Trophoblast cell (in vitro differentiated cells and primary cell): ENCODE measurements at regions not wholly inside any gene's neighbourhood (a gene's known extent, or its start where the extent isn't known, plus 50 kb on each side); places are given as distances from the start of the nearest gene placed in this dataset.

Experiments
- DNase-seq, 2 donors: peaks; one replicate each; pipeline ENCODE4 v3.0.0-alpha.2; 2016
- H2AFZ ChIP-seq: 2 replicates; pipeline ENCODE4 v1.6.1; 2013; ENCODE audit warnings: low read length, moderate library complexity, mild to moderate bottlenecking; ENCODE audit not compliant: insufficient read depth, poor library complexity
- H2AK5ac ChIP-seq: 2 replicates; pipeline ENCODE4 v1.6.1; 2013; ENCODE audit warnings: mild to moderate bottlenecking, low read length
- H2BK120ac ChIP-seq: 2 replicates; pipeline ENCODE4 v1.6.1; 2013; ENCODE audit warnings: low read length, mild to moderate bottlenecking, moderate library complexity; ENCODE audit not compliant: insufficient read depth, poor library complexity
- H2BK12ac ChIP-seq: 2 replicates; pipeline ENCODE4 v1.6.1; 2013; ENCODE audit warnings: mild to moderate bottlenecking, low read length, moderate library complexity
- H2BK5ac ChIP-seq: 2 replicates; pipeline ENCODE4 v1.6.1; 2013; ENCODE audit warnings: low read length, low read depth, moderate library complexity, mild to moderate bottlenecking; ENCODE audit not compliant: poor library complexity
- H3K14ac ChIP-seq: 2 replicates; pipeline ENCODE4 v1.6.1; 2013; ENCODE audit warnings: mild to moderate bottlenecking, low read length
- H3K18ac ChIP-seq: 2 replicates; pipeline ENCODE4 v1.6.1; 2013; ENCODE audit warnings: mild to moderate bottlenecking, low read length
- H3K23ac ChIP-seq: 2 replicates; pipeline ENCODE4 v1.6.1; 2013; ENCODE audit warnings: low read length
- H3K27ac ChIP-seq: 2 replicates; pipeline ENCODE4 v1.5.1; 2013; ENCODE audit warnings: low read depth, mild to moderate bottlenecking, inconsistent platforms, low read length, moderate library complexity
- H3K27me3 ChIP-seq: 2 replicates; pipeline ENCODE4 v1.6.1; 2013; ENCODE audit warnings: inconsistent platforms, mild to moderate bottlenecking, low read length, moderate library complexity; ENCODE audit not compliant: insufficient read depth
- H3K36me3 ChIP-seq, 2 experiments: 1 replicate in 1 of 2; 2 replicates in 1 of 2; pipeline ENCODE4 v1.6.1; 2013; ENCODE audit warnings: low read length in 2 of 2, mild to moderate bottlenecking in 2 of 2, moderate library complexity in 1 of 2; ENCODE audit not compliant: insufficient read depth in 2 of 2, control insufficient read depth in 1 of 2
- H3K4ac ChIP-seq: 2 replicates; pipeline ENCODE4 v1.6.1; 2013; ENCODE audit warnings: low read depth, mild to moderate bottlenecking, low read length, moderate library complexity
- H3K4me1 ChIP-seq, 2 experiments: 1 replicate in 1 of 2; 2 replicates in 1 of 2; pipeline ENCODE4 v1.6.1; 2013; ENCODE audit warnings: low read length in 2 of 2, mild to moderate bottlenecking in 2 of 2, moderate library complexity in 1 of 2; ENCODE audit not compliant: insufficient read depth in 2 of 2, control insufficient read depth in 1 of 2
- H3K4me2 ChIP-seq: 2 replicates; pipeline ENCODE4 v1.6.1; 2013; ENCODE audit warnings: inconsistent platforms, mild to moderate bottlenecking, low read length, moderate library complexity
- H3K4me3 ChIP-seq: 2 replicates; pipeline ENCODE4 v1.5.1; 2013; ENCODE audit warnings: mild to moderate bottlenecking, low read depth, low read length, inconsistent platforms
- H3K79me1 ChIP-seq: one replicate; pipeline ENCODE4 v1.6.1; 2013; ENCODE audit warnings: low read length
- H3K79me2 ChIP-seq: 2 replicates; pipeline ENCODE4 v1.6.1; 2013; ENCODE audit warnings: low read length, mild to moderate bottlenecking; ENCODE audit not compliant: control insufficient read depth, insufficient read depth, poor library complexity
- H3K9ac ChIP-seq: 2 replicates; pipeline ENCODE4 v1.6.1; 2013; ENCODE audit warnings: mild to moderate bottlenecking, low read length
- H3K9me3 ChIP-seq: 2 replicates; pipeline ENCODE4 v1.6.1; 2013; ENCODE audit warnings: low read depth, mild to moderate bottlenecking, control low read depth, inconsistent platforms, low read length; ENCODE audit not compliant: insufficient read depth
- H4K12ac ChIP-seq: 2 replicates; pipeline ENCODE4 v1.6.1; 2013; ENCODE audit warnings: low read depth, mild to moderate bottlenecking, low read length, moderate library complexity
- H4K8ac ChIP-seq: 2 replicates; pipeline ENCODE4 v1.6.1; 2013; ENCODE audit warnings: low read depth, mild to moderate bottlenecking, low read length, moderate library complexity
- H4K91ac ChIP-seq: one replicate; pipeline ENCODE4 v1.6.1; 2013; ENCODE audit warnings: low read depth, mild to moderate bottlenecking, low read length, moderate library complexity
- WGBS: extraction: QIAGEN DNeasy Blood & Tissue Kit; methylation state at CpG from one replicate; pipeline ENCODE4 v1.1.7; 2013; ENCODE audit warnings: missing lambda C conversion rate; ENCODE audit not compliant: insufficient read length, insufficient coverage; ENCODE audit errors: extremely low coverage; 5-methylcytosine and 5-hydroxymethylcytosine counted together

- Histone ChIP-seq H3K9me3 (no peaks in the 10 kb centered on the region), H3K9ac (no peak overlapping the region), H2BK120ac (no peak overlapping the region), H4K8ac (no peak overlapping the region), H2AK5ac (no peak overlapping the region), H3K79me2 (no peaks in the 10 kb centered on the region), H2AFZ (no peak overlapping the region), H3K79me1 (no peaks in the 10 kb centered on the region), H4K91ac (no peak overlapping the region), H3K4me3 (no peak overlapping the region), H3K27me3 (no peaks in the 10 kb centered on the region), H3K4me2 (no peak overlapping the region), H3K23ac (no peak overlapping the region), H2BK5ac (no peak overlapping the region), H2BK12ac (no peak overlapping the region), H3K14ac (no peak overlapping the region), H3K4me1 (peaks cover 2 to 3% of the 10 kb centered on the region in 2 experiments), H3K4ac (no peak overlapping the region), H3K27ac (no peak overlapping the region), H3K18ac (no peak overlapping the region), H3K36me3 (no peaks in the 10 kb centered on the region), H4K12ac (no peak overlapping the region)
- WGBS: no CpG with 5 or more reads among the region's 10 CpGs
- DNase-seq: no peak
Observed at GRCh38 chr6:139480356-139481165, 106.1 kb upstream of the CITED2 start.

GRCh38 chr6:139479433-139480222 is 105.2 kb upstream of the CITED2 start:
- Histone ChIP-seq H2AK5ac (no peak overlapping the region), H3K4me2 (no peak overlapping the region), H3K27ac (no peak overlapping the region), H3K14ac (no peak overlapping the region), H2BK120ac (no peak overlapping the region), H4K8ac (no peak overlapping the region), H3K4me1 (peaks cover 2 to 5% of the 10 kb centered on the region in 2 experiments), H2BK5ac (no peak overlapping the region), H2AFZ (no peak overlapping the region), H3K79me2 (no peaks in the 10 kb centered on the region), H3K4ac (no peak overlapping the region), H3K27me3 (no peaks in the 10 kb centered on the region), H3K9me3 (no peaks in the 10 kb centered on the region), H3K4me3 (no peak overlapping the region), H4K12ac (no peak overlapping the region), H3K79me1 (no peaks in the 10 kb centered on the region), H3K9ac (no peak overlapping the region), H3K36me3 (no peaks in the 10 kb centered on the region), H2BK12ac (no peak overlapping the region), H3K18ac (no peak overlapping the region), H4K91ac (no peak overlapping the region), H3K23ac (no peak overlapping the region)
- WGBS: no CpG with 5 or more reads among the region's 8 CpGs
- DNase-seq: peak in 1 of 2 donors; percentile 74

DNA sequence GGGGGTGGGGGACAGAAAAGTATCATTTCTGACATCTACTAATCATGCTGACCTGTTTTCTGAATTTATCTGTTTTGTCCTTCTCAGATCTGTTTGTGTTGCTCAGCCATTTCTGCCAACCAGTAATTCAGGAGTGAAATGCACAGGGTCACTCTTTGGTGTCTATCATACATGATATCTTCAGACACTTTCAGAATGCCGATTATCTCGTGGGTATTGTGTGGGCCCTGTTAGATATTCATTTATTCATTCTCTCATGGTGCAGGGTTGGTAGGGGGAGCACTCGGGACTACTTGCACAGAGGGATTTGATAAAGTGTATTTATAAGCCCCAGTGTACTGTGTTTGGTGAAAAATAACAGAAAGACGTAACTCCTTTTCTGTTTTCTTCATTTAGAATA is 101.2 kb upstream of the CITED2 start:
- DNase-seq: no peak
- H3K36me3 ChIP-seq: no peaks in the 10 kb centered on the region
- H3K9ac ChIP-seq: no peak overlapping the region
- no peak overlapping the region for H2BK12ac ChIP-seq
- no peak overlapping the region for H3K27ac ChIP-seq
- H2BK120ac ChIP-seq: no peak overlapping the region
- H3K4me3 ChIP-seq: no peak overlapping the region
- H2AFZ ChIP-seq: no peak overlapping the region
- no CpG with 5 or more reads among the region's 4 CpGs for WGBS
- H3K4me1 ChIP-seq: peaks cover 4 to 13% of the 10 kb centered on the region in 2 experiments
- no peak overlapping the region for H4K91ac ChIP-seq
- no peak overlapping the region for H2BK5ac ChIP-seq
- no peak overlapping the region for H3K18ac ChIP-seq
- peaks cover 4% of the 10 kb centered on the region for H3K79me1 ChIP-seq
- H3K27me3 ChIP-seq: no peaks in the 10 kb centered on the region
- no peak overlapping the region for H3K4ac ChIP-seq
- H2AK5ac ChIP-seq: no peak overlapping the region
- H3K4me2 ChIP-seq: no peak overlapping the region
- no peak overlapping the region for H3K14ac ChIP-seq
- no peak overlapping the region for H4K8ac ChIP-seq
- no peak overlapping the region for H3K23ac ChIP-seq
- no peaks in the 10 kb centered on the region for H3K79me2 ChIP-seq
- H3K9me3 ChIP-seq: no peaks in the 10 kb centered on the region
- no peak overlapping the region for H4K12ac ChIP-seq

DNA sequence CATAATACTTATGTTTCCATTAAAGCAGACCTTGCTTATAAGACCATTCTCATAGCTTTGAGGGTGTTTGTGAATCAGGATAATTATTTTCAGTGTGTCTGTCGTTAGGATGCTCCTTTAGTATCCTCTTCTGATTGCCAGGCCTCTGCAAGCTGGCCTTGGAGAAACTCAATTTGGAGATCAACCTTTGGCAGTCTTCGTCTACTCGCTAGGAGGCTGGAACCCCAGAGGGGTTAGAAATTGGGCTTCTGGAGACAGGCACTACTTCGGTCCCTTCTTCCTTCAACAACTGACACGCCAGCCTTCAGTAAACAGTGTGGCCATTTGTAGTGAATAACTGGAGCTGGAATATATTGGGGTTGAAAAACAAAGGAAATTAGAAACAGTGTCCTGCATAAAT is 100.8 kb upstream of the CITED2 start:
- H2BK5ac ChIP-seq: no peak overlapping the region
- no peak overlapping the region for H3K4ac ChIP-seq
- H3K79me1 ChIP-seq: peaks cover 4% of the 10 kb centered on the region
- H4K8ac ChIP-seq: no peak overlapping the region
- no peaks in the 10 kb centered on the region for H3K9me3 ChIP-seq
- H2BK120ac ChIP-seq: no peak overlapping the region
- no peak overlapping the region for H4K12ac ChIP-seq
- H3K14ac ChIP-seq: no peak overlapping the region
- no peak overlapping the region for H2AK5ac ChIP-seq
- no CpG with 5 or more reads among the region's 5 CpGs for WGBS
- H2AFZ ChIP-seq: no peak overlapping the region
- H3K27ac ChIP-seq: no peak overlapping the region
- no peak overlapping the region for H3K23ac ChIP-seq
- H3K4me1 ChIP-seq: peaks cover 4 to 13% of the 10 kb centered on the region in 2 experiments
- H3K27me3 ChIP-seq: no peaks in the 10 kb centered on the region
- no peaks in the 10 kb centered on the region for H3K36me3 ChIP-seq
- H3K4me2 ChIP-seq: no peak overlapping the region
- no peaks in the 10 kb centered on the region for H3K79me2 ChIP-seq
- H3K18ac ChIP-seq: no peak overlapping the region
- no peak overlapping the region for H3K4me3 ChIP-seq
- H2BK12ac ChIP-seq: peak overlapping the region; percentile 38
- no peak for DNase-seq
- no peak overlapping the region for H4K91ac ChIP-seq
- H3K9ac ChIP-seq: no peak overlapping the region
